Stimulated activated naive CD8-positive, alpha-beta T cell treated with anti-CD3 and anti-CD28 coated beads, Interleukin-15, amount 100 ng/mL, for 72 hours (primary cell): ENCODE measurements at regions not wholly inside any gene's neighbourhood (a gene's known extent, or its start where the extent isn't known, plus 50 kb on each side); places are given as distances from the start of the nearest gene placed in this dataset.
"Not testable (repeated sequence)": the region's sequence is repeated elsewhere in the genome, so short reads cannot be mapped to it uniquely, and the experiment has no call there.

Experiments used
- ATAC-seq: fragments of 150-1000 bp; cut with Tn5 transposase; 2 replicates; pipeline ENCODE4 v1.10.0; 2021; ENCODE audit warnings: mild to moderate bottlenecking, moderate library complexity
- DNase-seq, 2 donors: peaks; one replicate each; pipeline ENCODE4 v3.0.0; 2021 to 2022
- H3K27ac Mint-ChIP-seq, 2 donors: one replicate each; pipeline ENCODE4 v1.8.0; 2022; ENCODE audit warnings: mild to moderate bottlenecking in 2 of 2, mixed read lengths in 2 of 2, moderate library complexity in 2 of 2
- H3K27me3 Mint-ChIP-seq: one replicate; pipeline ENCODE4 v1.8.0; 2022; ENCODE audit warnings: mixed read lengths
- H3K4me1 Mint-ChIP-seq: one replicate; pipeline ENCODE4 v1.8.0; 2022; ENCODE audit warnings: mild to moderate bottlenecking, mixed read lengths
- H3K4me3 Mint-ChIP-seq, 2 donors: one replicate each; pipeline ENCODE4 v1.8.0; 2022; ENCODE audit warnings: mild to moderate bottlenecking in 2 of 2, mixed read lengths in 2 of 2, moderate library complexity in 1 of 2
- H3K9me3 Mint-ChIP-seq, 2 donors: one replicate each; pipeline ENCODE4 v1.8.0; 2022; ENCODE audit warnings: mixed read lengths in 2 of 2

- H3K27me3 Mint-ChIP-seq, DNase-seq, H3K4me3 Mint-ChIP-seq, ATAC-seq, H3K27ac Mint-ChIP-seq, H3K9me3 Mint-ChIP-seq, H3K4me1 Mint-ChIP-seq: not testable (repeated sequence)
Observed at GRCh38 chr10:76815505-76815904, 822.1 kb downstream of the KCNMA1 start.

- no peak overlapping the region for H3K4me3 Mint-ChIP-seq
- H3K27ac Mint-ChIP-seq, result no peak overlapping the region
- no peak for ATAC-seq
- no peaks in the 10 kb centered on the region for H3K4me1 Mint-ChIP-seq
- H3K9me3 Mint-ChIP-seq, result peaks cover 5 to 6% of the 10 kb centered on the region in 2 donors
- no peak for DNase-seq
- H3K27me3 Mint-ChIP-seq, result peaks cover 7% of the 10 kb centered on the region
Observed at GRCh38 chr10:76811430-76811829, 826.2 kb downstream of the KCNMA1 start.

- ATAC-seq, result no peak
Observed at GRCh38 chr10:76788452-76788811, 849.2 kb downstream of the KCNMA1 start.

GRCh38 chr10:76787746-76788451 lies 849.7 kb downstream of the KCNMA1 start:
- Mint-ChIP-seq H3K27ac (no peak overlapping the region), H3K4me1 (no peaks in the 10 kb centered on the region), H3K9me3 (no peaks in the 10 kb centered on the region), H3K4me3 (no peak overlapping the region), H3K27me3 (no peaks in the 10 kb centered on the region)
- DNase-seq (no peak), ATAC-seq (no peak)

More at GRCh38 chr10:76788452-76788811, 849.2 kb downstream of the KCNMA1 start:
- H3K4me1 Mint-ChIP-seq, result no peaks in the 10 kb centered on the region
- H3K27me3 Mint-ChIP-seq, result no peaks in the 10 kb centered on the region
- DNase-seq, result no peak
- H3K4me3 Mint-ChIP-seq, result no peak overlapping the region
- H3K9me3 Mint-ChIP-seq, result no peaks in the 10 kb centered on the region
- H3K27ac Mint-ChIP-seq, result no peak overlapping the region

- ATAC-seq, result no peak
- no peak overlapping the region for H3K4me3 Mint-ChIP-seq
- no peak for DNase-seq
Observed at GRCh38 chr10:76786504-76787072, 851.0 kb downstream of the KCNMA1 start.

GRCh38 chr10:76784076-76784475 lies 853.5 kb downstream of the KCNMA1 start:
- no peaks in the 10 kb centered on the region for H3K9me3 Mint-ChIP-seq
- H3K4me3 Mint-ChIP-seq, result no peak overlapping the region
- ATAC-seq (no peak), DNase-seq (no peak)
- H3K27ac Mint-ChIP-seq, result no peak overlapping the region
- H3K4me1 Mint-ChIP-seq, result no peaks in the 10 kb centered on the region
- H3K27me3 Mint-ChIP-seq, result no peaks in the 10 kb centered on the region

More at GRCh38 chr10:76786504-76787072, 851.0 kb downstream of the KCNMA1 start:
- Mint-ChIP-seq H3K27ac (no peak overlapping the region), H3K27me3 (no peaks in the 10 kb centered on the region), H3K9me3 (no peaks in the 10 kb centered on the region), H3K4me1 (no peaks in the 10 kb centered on the region)

GRCh38 chr10:76779796-76780301 lies 857.8 kb downstream of the KCNMA1 start:
- H3K9me3 Mint-ChIP-seq, result peaks cover 4 to 8% of the 10 kb centered on the region in 2 donors
- H3K4me1 Mint-ChIP-seq, result no peaks in the 10 kb centered on the region
- H3K4me3 Mint-ChIP-seq, result no peak overlapping the region
- DNase-seq, result no peak
- ATAC-seq, result no peak
- H3K27ac Mint-ChIP-seq, result no peak overlapping the region
- H3K27me3 Mint-ChIP-seq, result no peaks in the 10 kb centered on the region

- DNase-seq (no peak), ATAC-seq (no peak)
- Mint-ChIP-seq H3K4me3 (no peak overlapping the region), H3K27ac (no peak overlapping the region), H3K27me3 (no peaks in the 10 kb centered on the region), H3K9me3 (peaks cover 7 to 8% of the 10 kb centered on the region in 2 donors), H3K4me1 (no peaks in the 10 kb centered on the region)
Observed at GRCh38 chr10:76778914-76779795, 858.5 kb downstream of the KCNMA1 start.

- H3K27ac Mint-ChIP-seq, result no peak overlapping the region
- no peaks in the 10 kb centered on the region for H3K27me3 Mint-ChIP-seq
- H3K9me3 Mint-ChIP-seq, result peaks cover 10 to 15% of the 10 kb centered on the region in 2 donors
- no peak for DNase-seq
- H3K4me1 Mint-ChIP-seq, result no peaks in the 10 kb centered on the region
- H3K4me3 Mint-ChIP-seq, result no peak overlapping the region
- no peak for ATAC-seq
Observed at GRCh38 chr10:76774987-76775603, 862.5 kb downstream of the KCNMA1 start.

GRCh38 chr10:76769582-76769981 lies 868.0 kb downstream of the KCNMA1 start:
- H3K9me3 Mint-ChIP-seq, result peaks cover 6% of the 10 kb centered on the region in 2 donors
- DNase-seq, result no peak
- no peaks in the 10 kb centered on the region for H3K27me3 Mint-ChIP-seq
- H3K4me1 Mint-ChIP-seq, result no peaks in the 10 kb centered on the region
- H3K4me3 Mint-ChIP-seq, result no peak overlapping the region
- ATAC-seq, result no peak
- H3K27ac Mint-ChIP-seq, result no peak overlapping the region

- Mint-ChIP-seq H3K4me1 (no peaks in the 10 kb centered on the region), H3K27me3 (no peaks in the 10 kb centered on the region), H3K27ac (no peak overlapping the region), H3K9me3 (peaks cover 3 to 6% of the 10 kb centered on the region in 2 donors), H3K4me3 (no peak overlapping the region)
- DNase-seq, result no peak
- ATAC-seq, result no peak
Observed at GRCh38 chr10:76769161-76769560, 868.4 kb downstream of the KCNMA1 start.

- no peaks in the 10 kb centered on the region for H3K4me1 Mint-ChIP-seq
- ATAC-seq, result no peak
- no peak overlapping the region for H3K4me3 Mint-ChIP-seq
- H3K27ac Mint-ChIP-seq, result no peak overlapping the region
- no peaks in the 10 kb centered on the region for H3K9me3 Mint-ChIP-seq
- no peak for DNase-seq
- no peaks in the 10 kb centered on the region for H3K27me3 Mint-ChIP-seq
Observed at GRCh38 chr10:76766682-76767081, 870.9 kb downstream of the KCNMA1 start.

GRCh38 chr10:76764921-76765320 lies 872.7 kb downstream of the KCNMA1 start:
- H3K4me1 Mint-ChIP-seq, H3K4me3 Mint-ChIP-seq, H3K9me3 Mint-ChIP-seq, DNase-seq, H3K27ac Mint-ChIP-seq, H3K27me3 Mint-ChIP-seq, ATAC-seq: not testable (repeated sequence)

- Mint-ChIP-seq H3K4me1 (no peaks in the 10 kb centered on the region), H3K4me3 (no peak overlapping the region), H3K9me3 (peaks cover 8% of the 10 kb centered on the region in 2 donors), H3K27me3 (no peaks in the 10 kb centered on the region), H3K27ac (no peak overlapping the region)
- DNase-seq (no peak), ATAC-seq (no peak)
Observed at GRCh38 chr10:76764177-76764576, 873.4 kb downstream of the KCNMA1 start.

GRCh38 chr10:76763376-76763775 lies 874.2 kb downstream of the KCNMA1 start:
- H3K4me1 Mint-ChIP-seq, result no peaks in the 10 kb centered on the region
- no peak for ATAC-seq
- no peaks in the 10 kb centered on the region for H3K27me3 Mint-ChIP-seq
- DNase-seq, result no peak
- no peak overlapping the region for H3K4me3 Mint-ChIP-seq
- no peak overlapping the region for H3K27ac Mint-ChIP-seq
- peaks cover 8% of the 10 kb centered on the region in 2 donors for H3K9me3 Mint-ChIP-seq
